ENCODE measurements at regions not wholly inside any gene's neighbourhood (a gene's known extent, or its start where the extent isn't known, plus 50 kb on each side); places are given as distances from the start of the nearest gene placed in this dataset.

DNA sequence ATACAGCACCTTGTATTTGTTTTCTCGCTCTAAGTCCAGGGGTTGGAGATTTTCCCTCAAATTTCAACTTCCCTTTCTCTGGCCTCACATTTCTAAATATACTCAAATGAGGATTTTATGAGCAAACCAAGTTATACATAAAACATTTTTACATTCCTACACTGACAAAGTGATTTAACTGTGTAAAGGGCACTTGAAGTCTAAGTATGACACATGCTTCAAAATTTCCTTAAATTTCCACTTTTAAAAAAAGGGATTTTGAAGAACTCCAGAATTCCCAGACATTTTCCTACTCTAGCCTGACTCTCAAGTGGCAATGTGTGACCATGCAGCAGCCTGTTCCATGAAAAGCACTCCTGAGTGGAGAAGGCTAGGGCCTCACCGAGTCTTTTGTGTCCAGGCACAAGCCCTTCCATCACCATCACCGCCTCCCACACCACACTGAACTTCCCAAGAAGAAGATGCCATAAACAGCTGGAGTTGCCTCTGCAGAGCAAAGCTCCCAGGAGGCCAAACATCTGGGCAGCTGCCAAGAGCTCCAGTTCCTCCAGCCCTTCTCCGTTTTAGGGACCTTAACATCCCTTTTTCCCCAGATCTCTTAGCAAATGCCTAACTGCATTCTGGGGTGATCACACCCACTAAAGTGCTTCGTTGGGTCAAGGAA lies 68.9 kb downstream of the NCR2 start:
- no peak for DNase-seq

DNA sequence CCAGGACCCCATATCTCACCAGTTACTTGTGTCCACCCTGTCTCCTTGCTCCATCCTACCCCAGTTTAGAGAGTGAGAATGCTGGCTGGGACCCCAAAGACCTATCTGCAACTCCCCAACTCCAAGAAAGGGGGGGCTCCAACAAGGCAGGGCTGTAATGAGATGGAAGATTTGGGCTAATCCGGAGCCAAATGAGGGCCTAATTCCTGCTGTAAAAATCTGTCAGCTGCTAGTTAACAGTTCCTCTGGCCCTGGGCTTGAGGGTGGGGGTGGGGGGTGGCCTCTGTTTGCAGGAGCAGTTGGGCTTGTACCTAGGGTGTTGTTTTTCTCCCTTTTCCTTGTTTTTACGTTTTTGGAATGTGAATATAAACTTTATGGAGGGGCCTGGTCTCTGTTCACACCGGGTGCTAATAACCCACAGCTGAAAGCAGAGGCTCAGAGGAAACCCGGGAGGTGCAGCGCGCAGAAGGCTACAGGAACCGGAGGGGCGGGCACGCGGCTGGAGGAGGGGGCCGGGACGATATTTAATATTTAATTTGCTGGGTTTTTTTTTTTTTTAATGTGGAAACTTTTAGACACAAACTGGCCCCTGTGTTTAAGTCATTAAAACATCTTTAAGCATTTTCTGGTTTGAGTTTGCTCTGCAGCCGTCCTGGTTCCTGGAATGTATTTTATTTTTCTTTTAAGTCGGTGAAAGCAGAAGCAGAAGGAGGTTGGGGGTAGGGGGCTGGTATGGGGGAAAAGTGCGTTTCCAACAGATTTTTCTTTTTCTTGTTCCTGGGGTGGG lies 70.7 kb downstream of the NCR2 start:
- DNase-seq, result no peak

DNA sequence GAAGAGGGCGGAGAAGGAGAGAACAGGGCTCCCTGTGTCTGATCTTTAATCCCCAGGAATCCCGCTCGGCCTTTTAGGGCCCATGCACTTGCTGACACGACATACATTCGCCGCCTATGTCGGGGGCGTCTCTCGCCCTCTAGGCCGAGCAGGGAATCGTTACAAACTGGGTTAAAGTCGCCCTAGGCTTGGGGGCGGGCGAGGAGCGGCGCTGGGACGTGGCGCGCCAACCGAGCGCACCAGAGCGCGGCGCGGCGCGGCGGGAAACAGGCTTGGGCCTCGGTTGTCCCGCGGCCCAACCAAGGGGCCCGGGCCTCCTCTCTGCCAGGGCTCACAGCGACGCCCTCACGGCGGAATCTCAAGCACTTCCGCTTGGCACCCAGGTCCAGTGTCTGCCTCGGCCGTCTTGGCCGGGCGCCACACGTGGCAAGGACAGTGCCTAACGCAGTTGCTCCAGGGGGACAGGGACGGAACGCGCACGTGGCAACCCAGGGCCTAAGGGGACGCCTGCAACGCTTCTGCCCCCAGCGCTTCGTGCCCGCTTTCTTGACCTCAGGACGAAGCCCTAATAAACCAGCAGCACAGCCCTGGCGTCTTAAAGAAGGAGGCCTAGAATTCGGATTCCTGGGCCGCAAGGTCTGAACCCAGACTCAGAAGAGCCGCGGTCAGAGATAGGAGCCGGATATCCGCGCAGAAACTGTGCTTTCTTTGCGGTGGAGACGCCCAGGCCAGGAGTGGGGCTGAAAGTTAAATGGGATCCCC lies 71.5 kb downstream of the NCR2 start:
- DNase-seq, result no peak

DNA sequence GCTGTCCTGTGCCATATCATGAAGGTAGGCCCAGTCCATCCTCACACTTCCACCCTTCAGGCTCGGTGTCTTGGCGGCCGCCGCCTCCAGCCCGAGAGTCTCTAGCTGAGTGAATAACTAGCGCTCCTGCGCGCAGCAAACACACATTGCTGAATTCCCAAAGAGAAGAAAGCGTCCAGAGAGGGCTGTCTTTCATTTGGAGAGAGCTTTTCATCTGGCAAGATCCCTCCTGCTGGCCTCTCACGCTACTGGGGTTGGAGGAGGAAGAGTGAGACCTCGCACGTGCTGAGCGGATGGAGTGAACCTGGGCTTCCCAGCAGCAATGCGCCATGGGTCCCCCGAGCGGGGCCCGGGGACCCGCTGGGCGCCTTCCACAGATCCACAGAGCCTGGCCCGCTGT lies 73.2 kb downstream of the NCR2 start:
- DNase-seq, result no peak

DNA sequence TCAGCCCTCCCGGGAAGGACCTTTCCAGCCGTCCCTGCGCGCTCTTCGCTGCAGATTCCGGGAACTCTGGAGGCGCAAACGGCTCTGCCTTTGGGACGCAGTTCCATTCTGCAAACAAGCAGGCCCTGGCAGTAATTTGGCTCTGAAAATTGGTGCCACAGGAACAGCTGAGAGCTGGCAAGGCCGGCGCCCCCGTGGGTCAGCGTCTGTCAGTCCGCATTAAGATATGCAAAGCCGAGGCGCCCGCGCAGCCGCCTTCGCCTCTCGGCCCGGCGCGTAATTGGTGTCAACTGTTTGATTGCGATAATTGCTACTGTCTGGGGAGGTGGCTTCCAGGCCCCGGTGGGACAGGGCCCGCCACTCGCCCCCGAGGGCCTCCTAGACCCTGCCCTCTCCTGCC lies 73.6 kb downstream of the NCR2 start:
- DNase-seq, result no peak

DNA sequence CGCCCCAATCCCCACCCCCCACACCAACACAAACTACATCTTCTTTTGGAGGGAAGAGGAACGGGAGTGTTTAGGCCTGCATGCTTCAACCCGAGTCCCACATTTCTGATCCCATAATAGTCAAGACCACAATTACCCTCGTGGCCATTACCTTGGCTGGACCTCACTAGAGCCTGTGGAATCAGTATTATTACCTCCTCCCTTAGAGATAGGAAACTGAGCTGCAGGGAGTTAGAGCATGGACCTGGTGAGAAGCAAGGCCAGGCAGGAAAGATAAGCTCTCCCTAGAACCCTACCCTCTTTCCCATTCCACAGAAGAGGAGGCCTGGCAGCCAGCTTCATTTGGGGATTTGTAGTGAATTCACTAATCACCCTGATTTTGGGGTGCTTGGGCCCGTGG lies 74.1 kb downstream of the NCR2 start:
- DNase-seq, result no peak

DNA sequence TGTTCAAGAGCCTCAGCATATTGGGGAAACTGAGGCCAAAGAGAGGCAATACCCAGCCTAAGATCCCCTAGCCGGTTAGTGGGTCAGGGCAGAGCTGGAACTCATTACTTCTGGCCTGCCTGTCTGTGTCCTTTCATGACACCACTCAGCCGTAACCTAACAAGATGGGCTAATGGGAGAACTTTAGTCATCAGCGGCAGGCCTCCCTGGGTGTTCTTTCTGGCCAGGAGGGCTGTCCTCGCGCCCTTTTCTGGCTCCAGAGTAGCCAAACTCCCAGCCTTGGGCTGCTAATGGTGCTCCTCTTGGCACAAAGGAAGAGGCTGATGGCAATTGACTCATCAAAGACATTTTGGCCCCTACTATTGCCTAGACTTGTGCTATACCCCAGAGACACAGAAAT lies 76.6 kb downstream of the NCR2 start:
- no peak for DNase-seq

DNA sequence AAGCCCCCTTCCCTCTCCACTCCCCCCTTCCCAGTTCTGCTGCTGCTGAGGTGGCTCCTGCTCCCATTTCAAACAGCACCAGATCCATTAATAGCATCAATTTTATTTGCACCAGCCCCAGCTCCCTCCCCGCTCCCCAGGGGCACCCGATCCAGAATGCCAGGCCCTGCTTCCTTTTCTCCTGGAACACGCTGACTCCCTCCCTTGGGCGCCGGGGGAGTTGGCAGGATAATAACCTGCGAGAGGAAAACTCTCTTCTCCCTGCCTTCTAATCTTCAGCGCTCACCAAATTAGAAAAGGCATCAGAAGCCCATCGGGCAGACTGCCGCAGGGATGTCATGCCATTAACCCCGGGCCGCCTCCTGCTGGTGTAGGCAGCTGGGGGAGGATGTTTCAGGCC lies 77.8 kb downstream of the NCR2 start:
- DNase-seq, result peak; percentile 20

DNA sequence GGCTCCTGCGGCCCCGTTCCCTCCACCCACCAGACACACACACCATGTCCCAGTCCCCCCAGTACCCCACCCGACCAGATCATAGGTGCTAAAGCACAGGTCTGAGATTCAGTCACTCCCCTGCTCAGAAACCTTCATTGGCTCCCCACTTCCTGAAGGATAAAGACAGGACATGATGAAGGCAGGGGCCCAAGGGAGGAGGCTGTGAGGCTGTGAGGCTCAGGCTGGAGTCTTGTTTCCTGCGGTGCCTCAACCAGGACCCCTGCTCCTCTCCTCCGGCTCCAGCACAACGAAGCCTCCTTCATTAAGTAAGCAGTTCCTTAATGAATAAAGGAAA lies 81.1 kb downstream of the NCR2 start:
- DNase-seq, result no peak

DNA sequence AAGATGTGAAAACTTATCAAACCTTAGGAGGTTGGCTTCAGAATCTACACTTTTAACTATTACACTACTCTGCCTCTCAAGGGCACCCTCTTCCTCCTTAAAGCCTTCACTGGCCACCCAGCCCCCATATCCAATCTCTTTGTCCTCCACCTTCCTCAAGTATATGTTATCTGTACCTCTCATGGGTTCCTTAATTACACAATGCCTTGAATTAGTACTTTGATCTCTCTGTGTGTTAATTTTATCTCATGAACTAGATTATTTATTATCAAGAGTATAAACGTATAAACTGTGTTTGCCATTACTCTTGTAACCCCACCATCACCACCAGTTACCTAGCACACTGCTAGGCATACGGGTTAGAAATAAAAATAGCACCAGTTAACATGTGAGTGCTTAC lies 83.3 kb downstream of the NCR2 start:
- DNase-seq, result no peak

DNA sequence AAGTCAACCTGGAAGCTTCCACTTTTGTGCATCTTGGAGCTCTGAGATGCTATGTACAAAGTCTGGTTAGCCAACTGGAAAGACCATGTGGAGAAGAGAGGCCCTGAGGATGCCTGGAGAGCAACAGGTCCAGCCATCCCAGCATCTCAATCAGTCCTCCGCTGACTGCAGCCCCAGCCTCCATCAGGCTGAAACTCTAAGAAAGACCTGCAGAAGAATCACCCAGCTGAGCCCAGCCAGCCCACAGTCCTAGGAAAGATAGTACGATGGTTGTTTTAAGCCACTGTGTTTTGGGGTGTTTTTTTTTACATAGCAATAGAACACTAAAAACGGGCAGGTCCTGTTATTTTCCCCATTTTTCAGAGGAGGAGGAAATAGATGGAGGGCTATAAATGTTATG lies 84.0 kb downstream of the NCR2 start:
- no peak for DNase-seq

DNA sequence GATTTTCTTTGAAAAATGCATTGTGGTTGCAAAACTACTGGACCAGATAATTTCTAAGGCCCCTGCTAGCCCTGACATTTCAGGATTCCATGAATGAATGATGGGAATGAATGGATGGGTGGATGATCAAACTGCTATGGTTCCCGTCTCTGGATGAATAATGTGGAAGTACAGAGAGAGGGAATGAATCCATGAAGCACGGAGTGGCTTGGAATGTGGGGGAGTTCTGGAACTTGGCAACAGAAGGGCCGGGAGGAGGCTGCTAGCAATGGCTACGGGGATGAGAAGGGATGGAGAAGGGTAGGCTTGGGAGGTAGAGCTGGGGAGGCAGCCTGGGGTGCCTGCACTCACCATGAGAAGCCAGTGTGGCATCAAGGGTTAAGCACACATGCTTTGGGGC lies 84.8 kb downstream of the NCR2 start:
- DNase-seq, result no peak

DNA sequence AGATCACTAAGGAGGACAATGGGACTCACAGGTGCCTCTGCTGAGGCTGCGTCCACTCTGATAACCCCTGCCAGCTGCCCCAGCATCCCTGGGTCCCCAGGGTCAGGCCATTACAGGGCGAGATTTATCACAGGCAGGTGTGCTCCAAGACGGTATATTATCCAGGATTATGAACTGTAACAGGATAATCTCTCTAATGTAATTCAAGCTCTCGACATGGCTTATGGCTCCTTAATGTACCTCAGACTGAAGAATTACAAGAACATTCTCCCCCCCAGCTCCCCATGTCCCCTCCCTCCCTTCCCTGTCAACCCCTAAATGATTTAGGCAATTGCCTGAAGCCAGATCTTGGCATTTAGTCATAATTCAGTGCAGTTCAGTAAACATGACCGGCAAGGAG lies 86.8 kb downstream of the NCR2 start:
- DNase-seq, result peak; percentile 13

DNA sequence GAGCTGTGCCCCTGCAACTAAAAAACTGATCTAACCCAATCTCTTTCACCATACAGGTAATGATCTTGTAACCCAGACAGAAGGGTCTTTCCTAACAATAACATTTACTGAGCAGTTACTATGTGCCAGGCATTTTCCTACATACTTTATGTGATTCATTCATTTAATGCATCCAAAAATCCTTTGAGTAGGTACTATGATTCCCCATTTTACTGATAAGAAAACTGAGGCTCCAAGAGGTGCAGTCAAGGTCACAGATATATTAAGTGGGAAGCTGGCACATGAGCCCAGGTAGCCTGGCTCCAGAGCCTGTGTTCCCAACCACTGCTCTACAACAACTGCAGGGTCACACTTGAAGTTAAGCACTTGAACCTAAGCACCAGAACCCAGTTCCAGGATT lies 87.6 kb downstream of the NCR2 start:
- no peak for DNase-seq

DNA sequence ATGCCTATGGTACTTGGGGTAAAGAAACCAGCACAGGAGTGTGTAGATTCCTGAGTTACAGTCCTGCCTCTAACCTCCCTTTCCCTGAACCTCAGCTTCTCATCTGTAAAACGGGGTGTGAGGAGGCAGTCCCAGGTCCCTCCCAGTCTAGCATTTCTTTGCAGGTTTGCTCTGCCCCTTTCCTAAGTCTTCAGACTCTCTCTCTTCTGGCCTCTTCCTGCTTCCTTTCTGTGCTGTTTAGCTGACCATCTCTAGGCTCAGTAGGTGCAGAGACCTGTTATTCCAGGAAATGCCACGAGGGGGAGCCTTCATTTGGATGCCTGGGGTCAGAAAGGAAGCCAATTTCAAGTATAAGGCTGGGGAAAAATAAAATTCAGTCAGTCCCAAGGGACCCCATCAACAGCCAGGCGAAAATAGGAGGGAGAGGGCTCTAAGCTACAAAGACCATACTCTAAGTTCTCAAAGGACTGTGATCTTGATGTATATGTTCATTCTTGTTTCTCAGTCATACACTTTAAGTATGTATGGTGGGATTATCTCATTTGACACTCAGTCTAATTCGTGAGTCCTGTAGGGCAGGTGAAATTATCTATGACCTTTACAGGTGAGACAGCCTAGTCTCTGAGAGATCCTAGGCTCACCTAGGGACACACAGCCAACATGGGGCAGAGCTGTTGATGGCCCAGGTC lies 89.1 kb downstream of the NCR2 start:
- peak; percentile 32 for DNase-seq

DNA sequence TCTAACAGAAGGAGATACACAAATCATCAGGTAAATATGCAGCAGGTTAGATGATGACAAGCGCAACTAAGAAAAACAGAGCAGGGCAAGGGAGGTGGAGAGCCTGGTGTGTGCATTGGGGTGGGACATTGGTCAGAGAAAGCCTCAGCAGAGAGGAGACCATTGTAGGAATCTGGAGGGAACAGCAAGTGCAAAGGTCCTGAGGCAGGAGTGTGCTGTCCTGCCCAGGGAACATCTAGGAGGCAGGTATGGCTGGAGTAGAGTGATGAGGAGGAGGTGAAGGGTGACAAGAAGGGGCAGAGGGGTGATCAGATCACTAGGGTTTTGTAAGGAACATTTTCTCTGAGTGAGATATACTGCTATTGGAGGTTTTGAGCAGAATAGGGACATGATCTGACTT lies 90.1 kb downstream of the NCR2 start:
- no peak for DNase-seq

DNA sequence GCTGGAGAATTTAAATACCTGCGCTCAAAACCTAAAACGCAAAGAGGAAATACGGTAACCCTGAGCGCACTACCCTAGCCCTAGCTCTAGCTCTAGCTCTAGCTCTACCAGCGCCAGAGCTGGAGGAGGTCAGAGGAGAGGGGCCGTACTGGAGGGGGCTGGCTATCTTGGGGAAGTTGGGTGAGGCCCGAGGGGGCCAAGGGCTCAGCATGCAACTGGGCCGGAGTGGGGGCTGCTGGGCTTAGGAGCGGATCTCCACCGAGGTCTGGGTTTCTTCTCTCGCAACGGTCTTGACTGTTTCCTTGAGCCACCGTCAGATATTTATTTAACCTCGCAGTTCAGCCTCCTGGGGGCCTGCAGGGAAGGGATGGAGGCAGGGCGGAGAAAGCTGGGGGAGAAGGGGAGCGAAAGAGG lies 91.0 kb downstream of the NCR2 start:
- DNase-seq, result no peak

DNA sequence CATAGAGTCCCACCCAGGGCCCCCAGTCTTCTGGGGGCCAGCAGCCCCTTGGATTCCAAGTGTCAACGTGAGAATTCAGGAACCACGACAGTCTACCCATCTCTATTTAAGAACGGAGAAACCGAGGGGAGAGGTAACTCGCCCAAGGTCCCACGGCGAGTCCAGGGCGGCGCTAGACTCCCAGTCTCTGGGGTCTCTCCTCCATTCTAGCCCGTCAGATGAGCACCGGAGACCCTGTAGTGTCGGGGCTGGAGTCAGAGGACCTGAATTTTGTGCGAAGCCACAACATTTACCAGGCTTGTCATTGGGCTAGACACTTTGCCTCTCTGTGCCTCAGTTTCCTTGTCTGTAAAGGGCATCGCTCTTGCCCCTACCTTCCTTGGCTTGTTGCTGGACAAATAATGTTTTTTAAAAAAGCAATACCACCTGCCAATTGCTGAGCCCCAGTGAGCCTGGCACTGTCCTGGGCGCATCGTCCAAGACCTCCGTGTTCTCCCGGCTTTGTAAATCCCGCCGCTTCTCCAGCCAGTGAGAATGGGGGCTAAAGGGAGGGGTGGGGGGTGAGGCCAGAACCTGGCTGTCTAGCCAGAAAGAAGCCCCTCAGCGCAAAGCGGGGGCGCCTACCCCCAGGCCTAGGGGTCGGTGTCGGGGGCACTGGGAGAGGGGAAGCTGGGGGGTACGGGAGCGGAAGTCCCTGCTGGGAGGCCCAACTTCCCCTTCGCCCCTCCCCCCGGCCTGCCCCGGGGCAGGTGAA lies 91.7 kb downstream of the NCR2 start:
- no peak for DNase-seq

DNA sequence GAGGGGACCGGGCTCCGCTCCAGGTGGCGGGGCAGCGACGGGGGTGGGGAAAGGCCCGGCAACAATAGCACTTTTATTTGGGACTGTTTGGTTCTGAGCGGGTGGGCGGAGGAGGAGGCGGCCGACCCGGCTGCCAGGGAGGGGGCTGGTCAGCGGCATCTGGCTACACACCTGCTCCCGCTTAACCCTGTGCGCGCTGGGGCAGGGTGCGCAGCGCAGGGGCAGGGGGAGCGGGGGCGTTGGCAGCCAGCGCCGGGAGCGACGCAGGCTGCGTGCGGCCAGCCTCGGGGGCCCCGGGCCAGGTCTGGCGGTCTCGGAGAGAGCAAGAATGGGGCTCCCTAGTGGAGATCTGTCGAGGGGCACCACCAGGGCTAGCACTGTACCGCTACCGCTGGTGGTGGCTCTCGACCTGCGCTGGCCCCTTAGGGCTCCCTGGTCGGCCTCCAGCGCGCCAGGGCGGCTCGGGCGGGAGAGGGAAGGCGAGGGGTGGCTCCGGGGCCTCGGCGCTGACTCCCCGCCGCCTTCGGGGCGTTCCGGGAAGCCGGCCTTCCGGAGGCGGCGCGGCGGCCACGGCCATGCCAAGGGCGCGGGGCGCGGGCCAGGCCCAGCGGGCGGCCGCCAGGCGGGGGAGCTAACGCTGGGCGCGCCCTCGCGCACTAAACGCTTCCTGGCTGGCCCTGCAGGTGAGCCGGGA lies 92.4 kb downstream of the NCR2 start:
- DNase-seq, result no peak

DNA sequence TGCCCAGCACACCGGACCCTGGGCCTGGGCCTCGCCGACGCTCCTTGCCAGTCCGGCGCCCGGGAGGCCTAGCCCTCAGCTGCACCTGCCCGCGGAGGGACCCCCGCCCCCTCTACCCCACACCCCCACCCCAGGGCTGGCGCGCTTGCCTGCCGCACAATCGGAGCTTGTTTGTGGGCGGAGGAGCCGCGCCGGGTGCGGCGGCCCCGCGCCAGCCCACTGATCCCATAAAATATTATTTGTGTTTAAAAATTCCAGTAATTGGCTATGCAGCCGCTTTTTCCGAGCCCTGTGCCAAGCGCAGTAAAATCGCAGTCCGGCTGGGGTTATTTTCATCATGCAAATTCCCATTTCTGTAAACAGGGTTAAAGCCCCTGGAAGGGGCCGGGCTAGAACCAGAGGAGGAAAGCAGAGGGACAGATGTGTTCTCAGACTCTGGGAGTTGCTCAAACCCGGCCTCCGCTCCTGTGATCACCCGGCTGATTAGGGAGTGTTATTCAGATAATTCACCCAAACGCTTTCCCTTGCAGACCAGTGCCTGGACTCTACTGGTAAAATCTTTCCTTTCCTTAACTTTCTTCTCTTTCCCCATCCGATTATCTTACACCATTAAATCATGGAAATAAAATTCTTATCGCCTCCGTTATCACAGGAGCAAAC lies 93.1 kb downstream of the NCR2 start:
- no peak for DNase-seq

DNA sequence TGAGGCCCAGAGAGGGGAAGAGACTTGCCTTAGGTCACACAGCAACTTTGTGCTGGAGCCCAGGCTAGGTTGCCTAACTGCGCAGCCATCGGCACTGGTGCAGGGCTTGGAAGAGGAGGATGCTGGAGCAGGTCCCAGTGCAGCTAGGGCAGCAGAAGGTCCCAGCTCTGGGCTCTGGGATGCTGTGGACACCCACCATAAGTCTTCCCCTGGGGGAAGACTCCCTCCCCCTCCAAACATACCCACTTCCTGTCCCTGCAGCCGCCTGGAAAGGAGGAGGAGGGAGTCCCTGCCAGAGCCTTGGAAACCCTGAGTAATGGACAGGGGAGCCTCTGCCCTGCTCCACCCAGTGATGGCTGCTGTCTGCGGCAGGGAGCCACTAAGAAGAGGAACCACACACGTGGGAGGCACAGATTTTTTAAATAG lies 93.6 kb downstream of the NCR2 start:
- DNase-seq, result no peak
